H54 (cell line): ENCODE measurements at regions not wholly inside any gene's neighbourhood (a gene's known extent, or its start where the extent isn't known, plus 50 kb on each side); places are given as distances from the start of the nearest gene placed in this dataset.
A peak's percentile ranks its signal among the peaks of the same experiment; 100 is the strongest.

Experiments used
- DNase-seq: peaks from one replicate; pipeline ENCODE4 v3.0.0; 2011; ENCODE audit warnings: low spot score, mixed read lengths; ENCODE audit not compliant: insufficient read length
- FAIRE-seq: peaks from 3 replicates; lab custom pipeline; 2011; peaks lifted over from hg19 to GRCh38; lab: Jason Lieb, UNC
- POLR2A ChIP-seq: IDR thresholded peaks from 2 replicates; pipeline ENCODE4 v1.6.1; 2011; ENCODE audit warnings: low read depth, mild to moderate bottlenecking, low read length

DNA sequence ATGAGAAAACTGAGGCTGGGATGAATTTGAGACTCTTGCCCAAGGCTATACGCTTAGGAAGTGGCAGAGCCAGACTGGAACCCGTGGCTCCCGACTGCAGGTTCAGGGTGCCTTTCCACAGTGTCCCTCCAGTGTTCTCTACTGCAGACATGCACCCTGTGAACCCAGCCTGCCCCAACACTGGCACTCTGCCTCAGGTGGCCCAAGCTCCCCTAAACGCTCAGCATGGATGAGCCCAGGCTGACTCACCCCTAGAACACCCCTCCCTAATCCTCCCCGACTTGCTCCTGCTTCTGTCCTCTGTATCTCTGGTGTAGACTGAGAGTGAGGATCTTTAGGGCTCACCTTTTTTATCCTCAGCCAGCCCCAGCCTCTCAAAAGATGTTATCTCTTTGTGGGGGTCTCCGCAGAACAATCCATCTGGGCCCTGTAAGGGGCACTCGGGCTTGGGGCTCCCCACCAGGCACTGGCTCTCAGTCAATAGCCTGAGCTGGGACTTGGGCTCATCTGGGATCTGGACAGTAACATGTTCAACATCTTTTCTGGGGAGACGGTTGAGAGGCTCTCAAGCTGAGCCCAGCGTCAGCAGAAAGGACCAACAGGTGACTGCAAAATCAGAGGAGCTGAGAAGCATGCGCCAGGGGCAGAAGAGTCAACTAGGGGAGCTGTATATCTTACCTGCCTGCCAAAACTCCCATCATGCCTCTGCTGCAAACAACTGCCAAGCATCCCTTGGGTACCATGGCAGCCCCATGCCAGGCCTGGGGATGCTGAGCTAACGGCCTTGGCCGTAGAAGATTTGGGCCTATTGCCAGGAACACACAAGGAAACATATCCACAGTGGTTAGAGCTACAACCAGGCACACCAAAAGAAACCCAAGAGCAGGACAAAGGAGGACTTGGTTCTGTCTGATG, 176.2 kb downstream of the BUD13 start:
- TF ChIP-seq POLR2A, result no peak
- no peak for DNase-seq
- FAIRE-seq, result no peak

DNA sequence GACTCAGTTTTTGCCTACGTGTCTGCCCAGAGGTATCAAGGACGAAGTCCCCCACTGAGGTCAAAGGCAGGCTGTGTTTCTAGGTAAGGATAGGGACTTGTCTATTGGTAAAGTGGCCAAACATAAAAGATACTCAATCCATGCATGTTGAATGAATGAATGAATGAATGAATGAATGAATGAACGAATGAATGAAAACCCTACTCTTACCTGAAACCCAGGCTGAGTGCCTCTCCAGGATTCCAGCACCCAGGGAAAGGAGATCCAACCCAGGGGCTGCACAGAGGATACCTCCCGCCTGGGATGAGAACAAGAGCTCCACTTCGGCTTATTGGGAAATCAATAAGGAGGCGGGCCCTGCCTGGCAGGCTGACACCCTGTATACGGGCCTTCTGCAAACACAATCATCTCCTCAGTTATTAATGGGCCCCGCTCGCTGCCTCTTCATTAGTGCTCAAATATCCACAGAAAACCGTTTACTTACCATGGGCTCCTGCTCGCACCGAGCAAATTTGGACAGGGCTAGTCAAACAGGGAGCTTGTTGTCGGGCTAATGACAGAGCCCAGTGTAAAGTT, 177.4 kb downstream of the BUD13 start:
- no peak for FAIRE-seq
- no peak for DNase-seq
- TF ChIP-seq POLR2A, result no peak

DNA sequence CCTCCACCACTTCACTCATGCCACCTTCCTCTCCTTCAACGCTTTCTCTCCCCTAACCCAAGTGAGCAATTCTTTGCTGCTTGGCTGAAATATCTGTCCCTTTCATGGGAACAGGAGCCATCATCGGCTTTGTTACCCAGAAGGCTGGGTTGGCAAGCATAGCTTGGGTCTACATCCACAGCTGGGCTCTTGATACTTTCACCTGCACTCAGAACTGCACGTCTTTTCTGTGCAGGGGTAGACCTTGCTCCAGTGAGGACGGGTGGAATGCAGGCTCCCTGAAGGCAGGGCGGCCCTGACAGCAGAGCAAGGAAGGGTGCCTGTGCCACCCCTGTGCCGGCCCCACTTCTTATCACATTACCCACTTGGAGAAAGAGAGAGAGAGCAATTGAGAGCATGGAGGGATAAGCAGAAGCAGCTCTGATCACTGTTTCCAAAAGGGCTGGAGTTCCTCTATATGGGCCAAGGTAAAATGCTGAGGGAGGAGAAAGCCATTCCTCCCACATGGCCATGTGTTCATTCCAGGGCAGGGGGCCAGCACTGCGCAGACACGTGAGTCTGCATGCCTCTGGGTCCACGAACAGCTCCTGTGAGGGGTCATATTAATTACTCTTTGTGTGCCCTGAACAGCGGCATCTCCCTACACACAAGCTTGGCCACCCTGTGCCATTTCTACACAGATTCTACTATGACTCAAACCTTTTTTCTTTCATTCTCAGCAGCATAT, 181.8 kb downstream of the BUD13 start:
- FAIRE-seq, result no peak
- no peak for TF ChIP-seq POLR2A
- DNase-seq, result no peak

DNA sequence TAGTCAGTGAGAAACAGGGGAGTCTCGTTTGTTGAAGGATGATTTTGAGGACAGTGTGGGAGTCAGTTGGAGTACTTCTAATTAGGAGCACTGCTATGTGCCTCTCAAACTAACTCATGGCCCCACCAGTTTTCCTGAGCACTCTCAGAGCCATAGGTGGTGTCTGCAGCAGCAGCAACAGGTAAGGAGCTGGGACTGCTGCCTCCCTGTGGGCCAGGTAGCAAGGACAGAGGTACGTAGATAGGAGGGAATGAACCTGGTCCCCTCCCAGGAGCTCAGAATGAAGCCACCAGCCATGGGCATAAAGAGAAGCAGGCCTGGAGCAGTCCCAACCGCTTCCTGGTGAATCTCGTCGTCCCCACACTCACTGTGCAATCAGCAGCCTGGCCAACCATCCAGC, 183.4 kb downstream of the BUD13 start:
- no peak for DNase-seq
- no peak for FAIRE-seq
- TF ChIP-seq POLR2A, result no peak

DNA sequence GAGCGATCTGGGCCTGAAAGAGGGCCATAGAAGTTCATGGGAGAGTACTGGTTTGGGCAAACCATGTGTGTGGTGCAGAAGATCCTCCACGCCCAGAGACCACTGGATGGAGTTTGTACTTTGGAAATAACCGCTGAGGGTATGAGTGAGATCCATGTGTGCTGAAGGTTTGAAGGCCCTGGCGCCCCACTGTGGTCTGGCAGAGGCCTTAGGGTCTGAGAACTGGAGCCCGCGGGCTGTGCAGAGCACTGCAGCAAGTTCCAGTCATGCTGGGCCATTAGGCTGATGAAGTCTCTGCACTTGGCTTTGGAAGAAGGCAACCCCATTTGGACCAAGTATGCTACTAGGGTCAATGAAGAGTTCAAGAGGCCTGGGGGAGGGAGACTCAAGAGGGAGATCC, 186.4 kb downstream of the BUD13 start:
- DNase-seq (no peak), FAIRE-seq (no peak)
- TF ChIP-seq POLR2A, result no peak

DNA sequence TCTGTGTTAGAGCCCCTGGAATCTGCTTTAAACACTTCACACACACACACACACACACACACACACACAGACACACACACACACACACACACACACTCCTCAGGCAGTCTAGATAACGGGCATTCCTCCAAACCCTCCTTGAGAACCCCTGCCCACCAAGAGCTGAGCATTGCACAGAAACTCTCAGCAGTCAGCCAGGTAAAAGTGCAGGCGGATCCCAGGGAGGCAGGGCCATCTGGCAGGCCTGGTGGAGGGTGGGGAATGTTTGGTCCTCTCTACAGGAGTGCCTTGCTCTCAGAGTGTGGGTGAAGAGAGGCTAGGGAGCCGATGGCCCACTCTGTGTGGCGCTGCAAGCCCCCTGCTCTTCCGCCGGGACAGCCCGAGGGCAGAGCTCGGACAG, 190.2 kb downstream of the BUD13 start:
- TF ChIP-seq POLR2A, result no peak
- DNase-seq (no peak), FAIRE-seq (no peak)

DNA sequence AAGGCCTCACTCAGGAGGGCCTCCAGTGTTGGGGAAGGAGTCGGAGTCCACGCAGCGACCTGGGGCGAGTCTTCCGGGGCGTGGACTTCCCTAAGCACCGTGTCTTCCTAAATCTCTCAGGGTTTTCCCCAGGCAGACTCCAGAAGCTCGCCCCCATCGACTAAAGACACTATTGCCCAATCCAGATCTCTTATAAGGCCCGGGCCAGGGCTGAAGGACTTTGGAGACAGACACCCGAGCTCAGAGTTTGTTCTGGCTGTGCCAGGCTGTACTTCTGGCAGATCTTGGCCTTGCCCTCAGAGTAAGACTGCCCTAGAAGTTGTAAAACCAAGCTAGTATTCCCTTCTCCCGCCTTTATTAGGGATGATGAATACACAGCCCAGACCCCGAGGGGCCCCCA, 191.4 kb downstream of the BUD13 start:
- no peak for TF ChIP-seq POLR2A
- DNase-seq (no peak), FAIRE-seq (no peak)

DNA sequence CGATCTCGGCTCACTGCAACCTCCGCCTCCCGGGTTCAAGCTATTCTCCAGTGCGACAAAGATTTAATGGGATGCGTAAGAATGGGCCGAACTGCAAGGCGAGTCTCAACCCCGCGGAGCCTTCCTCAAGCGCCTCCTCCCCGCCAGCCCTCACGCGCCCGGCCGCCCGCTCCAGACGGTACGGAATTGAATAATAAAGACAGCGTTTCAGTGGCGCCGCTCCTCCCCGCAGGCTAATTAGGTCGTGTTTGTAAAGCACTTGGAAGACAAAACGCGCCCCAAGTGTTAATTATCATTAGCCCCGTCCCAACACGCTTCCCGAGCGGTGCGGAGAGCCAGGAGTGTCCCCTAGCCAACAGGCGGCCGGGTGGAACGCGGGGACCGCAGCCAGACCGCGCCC, 192.0 kb downstream of the BUD13 start:
- TF ChIP-seq POLR2A, result no peak
- no peak for FAIRE-seq
- DNase-seq, result no peak

DNA sequence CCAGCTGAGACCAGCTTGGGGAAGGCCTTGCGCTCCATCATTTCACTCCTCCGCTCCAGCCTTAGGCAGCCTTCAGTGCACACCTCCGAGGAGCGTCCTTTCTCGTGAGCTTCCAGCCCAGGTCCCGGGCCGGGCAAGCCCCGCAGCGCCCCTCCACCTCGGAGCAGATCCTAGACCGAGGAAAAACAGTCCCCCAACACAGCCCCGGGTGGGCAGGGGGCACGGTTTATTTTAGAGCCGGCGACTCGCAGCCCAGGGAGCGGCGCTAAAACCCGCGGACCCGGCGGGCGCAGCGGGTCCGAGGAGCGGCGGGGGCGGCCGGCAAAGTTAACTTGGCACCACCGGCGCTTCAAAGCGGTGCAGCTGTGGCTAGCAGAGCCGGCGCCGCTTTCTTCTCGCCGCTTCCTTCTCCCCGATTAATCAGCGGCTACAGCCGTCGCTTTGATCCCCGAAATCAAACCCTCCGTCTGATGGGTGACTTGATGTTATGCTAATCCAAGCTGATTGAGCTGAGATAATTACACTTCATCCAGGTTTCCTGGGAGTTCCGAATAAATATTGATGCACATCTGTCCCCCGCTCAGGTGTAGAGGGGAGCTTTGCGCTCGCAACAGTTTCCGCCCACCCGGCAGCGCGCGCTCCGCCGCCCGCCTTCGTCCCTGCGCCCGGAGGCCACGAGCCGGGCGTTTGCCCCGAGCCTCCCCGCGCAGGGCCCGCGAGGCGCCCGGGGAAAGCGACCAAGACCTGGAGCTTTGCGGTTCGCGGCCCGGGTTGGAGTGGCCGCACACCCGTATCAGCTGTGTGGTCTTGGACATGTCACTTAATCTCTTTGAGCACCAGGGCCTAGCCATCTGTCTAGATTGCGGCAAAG, 192.7 kb downstream of the BUD13 start:
- TF ChIP-seq POLR2A, result no peak
- FAIRE-seq, result no peak
- no peak for DNase-seq

DNA sequence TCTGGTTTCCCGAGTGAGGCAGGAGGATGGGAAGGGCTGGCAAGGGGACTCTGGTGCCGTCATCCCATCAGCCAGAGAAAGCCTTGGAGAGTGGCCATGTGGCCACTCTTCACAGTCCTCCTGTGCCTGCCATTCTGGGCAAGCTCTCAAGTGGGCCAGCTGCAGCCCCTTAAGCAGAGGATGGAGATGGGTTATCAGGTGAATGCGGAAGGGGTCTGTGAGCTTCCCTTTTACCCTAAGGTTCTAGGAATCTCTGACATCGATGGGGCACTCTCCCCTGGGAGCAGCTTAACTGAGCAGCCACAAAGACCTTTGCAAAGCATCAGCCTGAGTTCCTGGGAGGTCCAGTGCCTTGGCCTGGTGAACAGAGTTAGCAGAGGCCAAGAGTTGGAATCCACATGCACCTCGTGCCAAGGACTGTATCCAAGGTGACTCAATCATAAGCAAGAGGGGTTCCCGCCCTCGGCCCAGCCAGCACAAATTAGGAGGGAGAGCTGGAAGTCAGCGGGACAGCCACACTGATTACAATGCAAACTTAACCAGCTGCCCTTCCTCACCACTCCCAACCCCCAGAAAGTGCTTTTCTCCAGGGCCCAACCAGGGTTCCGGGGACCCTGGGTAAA, 193.6 kb downstream of the BUD13 start:
- TF ChIP-seq POLR2A, result no peak
- DNase-seq (no peak), FAIRE-seq (no peak)

DNA sequence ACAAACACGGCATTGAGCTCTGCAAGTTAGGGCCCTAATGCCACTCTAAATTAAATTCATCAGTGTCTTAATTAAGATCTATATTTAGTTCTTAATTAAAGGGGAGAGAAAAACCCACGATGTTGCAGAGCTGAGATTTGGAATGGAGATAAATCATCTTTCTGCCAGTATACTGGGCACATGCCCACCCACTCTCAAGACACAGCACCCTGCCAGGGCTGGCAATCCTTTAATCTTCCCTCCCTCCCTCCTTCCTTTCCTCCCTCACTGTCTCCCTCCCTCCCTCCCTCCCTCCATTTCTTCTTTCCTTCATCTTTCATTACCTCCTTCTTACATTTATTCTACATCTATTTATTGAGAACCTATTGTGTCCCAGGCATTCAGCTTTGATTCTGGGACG, 194.8 kb downstream of the BUD13 start:
- no peak for FAIRE-seq
- no peak for TF ChIP-seq POLR2A
- no peak for DNase-seq

DNA sequence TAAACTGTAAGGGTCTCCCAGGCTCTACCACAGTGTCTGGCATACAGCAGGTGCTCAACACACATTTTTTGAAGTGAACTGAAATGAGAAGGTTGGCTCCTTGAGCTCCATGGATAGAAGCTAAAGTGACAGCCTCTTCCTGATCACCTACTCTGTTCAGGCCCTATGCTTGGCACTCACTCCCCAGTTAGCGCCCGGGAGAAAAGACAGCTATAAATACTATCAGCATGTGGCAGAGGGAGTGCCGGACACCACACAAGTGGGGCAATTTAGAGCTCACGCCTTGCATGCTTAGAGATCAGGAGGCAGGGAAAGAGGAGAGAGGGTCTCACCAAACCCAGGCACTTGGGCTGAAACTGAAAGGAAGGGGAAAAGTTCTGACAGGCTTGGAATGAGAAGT, 195.5 kb downstream of the BUD13 start:
- FAIRE-seq (no peak), DNase-seq (no peak)
- TF ChIP-seq POLR2A, result no peak

DNA sequence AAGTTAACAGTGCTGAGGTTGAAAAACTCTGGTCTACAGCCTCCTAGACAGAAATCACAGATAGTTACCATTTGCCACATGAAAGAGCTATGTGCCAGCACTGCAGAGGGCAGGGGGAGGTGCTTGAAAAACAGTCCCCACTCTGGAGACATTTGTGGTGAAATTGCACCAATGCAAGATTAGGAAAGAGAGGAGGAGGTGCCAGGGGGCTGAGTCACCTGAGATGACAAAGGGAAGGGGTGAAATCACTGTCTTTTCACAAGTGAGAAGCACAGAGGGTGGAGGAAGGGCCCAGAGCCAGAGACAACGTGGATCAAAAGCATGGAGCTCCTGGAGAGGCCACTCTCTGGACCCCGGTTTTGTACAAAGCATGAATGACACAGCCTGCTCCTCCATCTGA, 196.3 kb downstream of the BUD13 start:
- FAIRE-seq (no peak), DNase-seq (peak; percentile 7)

DNA sequence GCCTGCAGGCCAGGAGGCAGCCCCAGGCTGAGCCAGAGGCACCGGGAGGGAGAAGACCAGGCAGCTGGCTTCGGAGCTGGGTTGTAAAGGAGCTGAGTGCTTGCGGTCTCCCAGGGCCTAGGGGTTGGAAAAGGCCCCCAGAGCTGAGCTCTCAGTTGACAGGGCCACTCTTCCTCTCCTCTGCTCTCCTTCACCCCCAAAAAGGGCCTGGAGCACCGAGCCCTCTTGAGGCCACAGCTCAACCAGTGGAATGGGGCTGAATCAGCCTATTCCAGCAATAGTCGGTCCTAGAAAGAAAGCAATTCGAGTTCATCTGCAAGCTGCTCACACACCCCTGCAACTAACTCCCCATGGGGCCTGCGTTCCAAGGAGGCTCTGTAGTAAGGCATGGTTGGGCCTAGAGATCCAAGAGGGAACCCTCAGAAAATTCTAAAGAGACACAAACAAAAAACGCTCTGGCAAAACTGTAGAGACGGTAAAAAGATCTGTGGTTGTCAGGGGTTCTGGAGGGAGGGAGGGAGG, 205.0 kb downstream of the BUD13 start:
- DNase-seq (no peak), FAIRE-seq (no peak)
- TF ChIP-seq POLR2A, result no peak

More for the DNA sequence above, 196.3 kb downstream of the BUD13 start:
- no peak for TF ChIP-seq POLR2A
